Tibial artery (tissue), 4 donors: ENCODE measurements at regions not wholly inside any gene's neighbourhood (a gene's known extent, or its start where the extent isn't known, plus 50 kb on each side); places are given as distances from the start of the nearest gene placed in this dataset.

Experiments used
- DNase-seq, 2 donors: peaks; one replicate each; pipeline ENCODE4 v3.0.0-alpha.2; 2019
- H3K27ac ChIP-seq, 2 donors: fragments of 200-600 bp; sonication (generic) in 1 of 2; 1 replicate in 1 of 2; 2 replicates in 1 of 2; pipeline ENCODE4 v1.5.1; 2018 to 2019; ENCODE audit warnings: mild to moderate bottlenecking in 1 of 2
- H3K27me3 ChIP-seq, 2 donors: fragments of 200-600 bp; sonication (generic) in 1 of 2; one replicate each; pipeline versions ENCODE4 v1.5.1 to v1.6.0; 2016 to 2019
- H3K36me3 ChIP-seq, 3 donors: fragments of 200-600 bp; sonication (generic) in 2 of 3; one replicate each; pipeline ENCODE4 v1.5.1; 2016 to 2019; ENCODE audit warnings: mild to moderate bottlenecking in 2 of 3
- H3K4me1 ChIP-seq, 4 donors: fragments of 200-600 bp; sonication (generic) in 2 of 4; 1 replicate in 3 of 4; 2 replicates in 1 of 4; pipeline ENCODE4 v1.5.1; 2016 to 2019
- H3K4me3 ChIP-seq, 2 donors: fragments of 200-600 bp; sonication (generic) in 1 of 2; 1 replicate in 1 of 2; 2 replicates in 1 of 2; pipeline ENCODE4 v1.5.1; 2018 to 2019; ENCODE audit warnings: mild to moderate bottlenecking in 2 of 2
- H3K9me3 ChIP-seq, 3 donors: fragments of 200-600 bp; sonication (generic) in 1 of 3; one replicate each; pipeline ENCODE4 v1.5.1; 2016 to 2019
- intact Hi-C: fragments of 100-400 bp; cut with DNase I; formaldehyde crosslinking; loops from one replicate; pipeline ENCODE4 v1.15.0; 2023; ENCODE audit warnings: low total_unique reads
- TF ChIP-seq, protein P1 (sequence below), 2 experiments: fragments of 200-600 bp in 1 of 2; fragments of 450-650 bp in 1 of 2; IDR thresholded peaks; one replicate each; pipeline ENCODE4 v1.5.1; 2017 to 2019; ENCODE audit warnings: antibody characterized with exemption in 2 of 2, mild to moderate bottlenecking in 1 of 2, moderate library complexity in 1 of 2

DNA sequence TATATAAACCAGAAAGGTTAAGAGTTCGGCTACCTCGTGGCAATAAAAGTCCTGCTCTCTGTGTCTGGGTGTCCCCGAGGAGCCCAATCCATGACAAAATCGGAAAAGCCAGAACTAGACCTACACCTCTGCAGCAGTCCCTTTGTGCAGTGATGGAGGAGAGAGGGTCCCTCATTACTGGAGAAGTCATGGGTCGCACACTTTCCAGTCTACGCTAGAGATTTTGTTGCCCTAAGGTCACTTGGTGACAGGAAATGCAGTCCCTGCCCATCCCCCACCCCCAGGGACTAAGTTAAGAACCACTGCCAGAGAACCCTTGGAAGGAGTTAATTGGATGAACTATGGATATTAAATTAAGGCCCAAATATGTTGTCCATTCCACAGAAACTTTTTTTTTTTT is 104.4 kb upstream of the ATF7IP start:
- peaks cover 0 to 12% (median 9%) of the 10 kb centered on the region in 3 donors for H3K9me3 ChIP-seq
- TF ChIP-seq, protein P1, sequence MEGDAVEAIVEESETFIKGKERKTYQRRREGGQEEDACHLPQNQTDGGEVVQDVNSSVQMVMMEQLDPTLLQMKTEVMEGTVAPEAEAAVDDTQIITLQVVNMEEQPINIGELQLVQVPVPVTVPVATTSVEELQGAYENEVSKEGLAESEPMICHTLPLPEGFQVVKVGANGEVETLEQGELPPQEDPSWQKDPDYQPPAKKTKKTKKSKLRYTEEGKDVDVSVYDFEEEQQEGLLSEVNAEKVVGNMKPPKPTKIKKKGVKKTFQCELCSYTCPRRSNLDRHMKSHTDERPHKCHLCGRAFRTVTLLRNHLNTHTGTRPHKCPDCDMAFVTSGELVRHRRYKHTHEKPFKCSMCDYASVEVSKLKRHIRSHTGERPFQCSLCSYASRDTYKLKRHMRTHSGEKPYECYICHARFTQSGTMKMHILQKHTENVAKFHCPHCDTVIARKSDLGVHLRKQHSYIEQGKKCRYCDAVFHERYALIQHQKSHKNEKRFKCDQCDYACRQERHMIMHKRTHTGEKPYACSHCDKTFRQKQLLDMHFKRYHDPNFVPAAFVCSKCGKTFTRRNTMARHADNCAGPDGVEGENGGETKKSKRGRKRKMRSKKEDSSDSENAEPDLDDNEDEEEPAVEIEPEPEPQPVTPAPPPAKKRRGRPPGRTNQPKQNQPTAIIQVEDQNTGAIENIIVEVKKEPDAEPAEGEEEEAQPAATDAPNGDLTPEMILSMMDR (IDR thresholded peaks at IDR 0.05): no peak
- no peak overlapping the region for H3K4me3 ChIP-seq
- DNase-seq: no peak
- H3K4me1 ChIP-seq: peaks cover 0 to 56% (median 32%) of the 10 kb centered on the region in 4 donors
- no peaks in the 10 kb centered on the region for H3K36me3 ChIP-seq
- no peaks in the 10 kb centered on the region for H3K27me3 ChIP-seq
- intact Hi-C loops: no loop called here
- peak overlapping the region; percentile 72 to 84 for H3K27ac ChIP-seq

DNA sequence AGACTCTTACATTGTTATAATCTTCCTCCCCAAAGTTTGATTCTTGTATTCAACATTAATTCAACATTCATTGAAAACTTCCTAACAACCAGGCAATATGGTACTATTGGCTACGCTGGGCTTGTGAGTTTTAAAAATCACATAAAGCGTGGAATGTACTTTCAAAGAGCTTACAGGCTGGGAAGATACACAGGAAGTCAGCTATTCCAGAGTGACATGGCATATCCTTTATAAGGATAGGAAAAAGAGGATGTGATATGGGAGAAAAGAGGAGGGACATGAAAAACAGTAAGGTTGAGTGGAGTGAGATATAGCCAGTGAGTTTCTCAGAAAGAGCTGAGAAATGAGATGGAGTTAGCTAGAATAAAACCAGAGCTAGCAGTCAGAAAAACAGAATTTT is 103.6 kb upstream of the ATF7IP start:
- H3K27ac ChIP-seq: peak overlapping the region; percentile 37 to 84
- H3K36me3 ChIP-seq: no peaks in the 10 kb centered on the region
- intact Hi-C loops: no loop called here
- TF ChIP-seq, protein P1 (IDR thresholded peaks at IDR 0.05): no peak
- no peak for DNase-seq
- H3K4me1 ChIP-seq: peaks cover 0 to 49% (median 26%) of the 10 kb centered on the region in 4 donors
- H3K27me3 ChIP-seq: no peaks in the 10 kb centered on the region
- peaks cover 0 to 12% (median 9%) of the 10 kb centered on the region in 3 donors for H3K9me3 ChIP-seq
- H3K4me3 ChIP-seq: no peak overlapping the region

DNA sequence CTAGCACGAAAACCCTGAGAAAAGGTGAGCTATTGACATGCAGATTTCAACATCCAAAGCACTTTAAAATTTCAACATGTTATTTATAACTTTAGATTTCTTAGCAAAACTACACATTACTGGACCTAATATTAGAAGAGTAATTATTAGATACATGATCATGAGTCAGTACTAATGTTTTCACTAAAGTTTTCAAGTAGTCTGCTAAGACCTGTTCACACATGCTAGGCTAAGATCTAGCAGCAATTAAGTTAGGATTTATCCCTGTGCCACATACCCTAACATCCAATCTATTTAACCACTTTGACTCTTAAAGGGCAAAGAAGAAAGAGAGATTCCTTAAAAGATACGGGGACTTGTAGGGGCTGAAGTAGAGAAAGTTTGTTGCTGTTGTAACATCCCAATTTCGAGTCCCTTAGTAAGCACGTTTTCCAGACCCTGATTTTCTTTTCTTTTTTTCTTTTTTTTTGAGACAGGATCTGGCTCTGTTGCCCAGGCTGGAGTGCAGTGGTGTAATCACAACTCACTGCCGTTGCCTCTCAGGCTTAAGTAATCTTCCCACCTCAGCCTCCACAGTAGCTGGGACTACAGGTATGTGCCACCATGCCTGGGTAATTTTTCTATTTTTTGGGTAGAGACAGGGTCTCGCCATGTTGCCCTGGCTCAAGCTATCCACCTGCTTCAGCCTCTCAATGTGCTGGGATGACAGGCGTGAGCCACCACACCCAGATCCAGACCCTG is 102.5 kb upstream of the ATF7IP start:
- Histone ChIP-seq H3K9me3 (peaks cover 0 to 12% (median 9%) of the 10 kb centered on the region in 3 donors), H3K4me3 (no peak overlapping the region), H3K27ac (peak overlapping the region; percentile 37 to 84), H3K36me3 (no peaks in the 10 kb centered on the region), H3K27me3 (no peaks in the 10 kb centered on the region), H3K4me1 (peaks cover 0 to 40% (median 19%) of the 10 kb centered on the region in 4 donors)
- TF ChIP-seq, protein P1 (IDR thresholded peaks at IDR 0.05): no peak
- no peak for DNase-seq
- intact Hi-C loops: no loop called here

DNA sequence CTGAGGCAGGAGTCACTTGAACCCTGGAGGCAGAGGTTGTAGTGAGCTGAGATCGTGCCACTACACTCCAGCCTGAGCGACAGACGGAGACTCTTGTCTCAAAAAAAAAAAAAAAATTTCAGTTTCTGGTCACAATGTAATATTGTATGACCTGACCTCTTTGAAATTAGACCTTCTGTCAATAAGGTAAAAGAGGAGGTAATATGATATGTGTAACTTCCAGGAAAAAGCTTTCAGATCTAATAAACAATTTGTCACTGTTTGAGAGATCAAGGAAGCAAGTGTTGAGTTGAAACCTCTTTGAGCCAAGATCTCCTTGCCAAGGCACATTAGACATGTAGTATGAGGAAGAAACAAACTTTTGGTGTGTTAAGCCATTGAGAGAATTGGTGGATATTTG is 101.7 kb upstream of the ATF7IP start:
- no peak overlapping the region for H3K4me3 ChIP-seq
- intact Hi-C loops: no loop called here
- H3K27me3 ChIP-seq: no peaks in the 10 kb centered on the region
- TF ChIP-seq, protein P1 (IDR thresholded peaks at IDR 0.05): no peak
- no peak for DNase-seq
- H3K36me3 ChIP-seq: no peaks in the 10 kb centered on the region
- H3K27ac ChIP-seq: no peak overlapping the region
- peaks cover 0 to 32% (median 11%) of the 10 kb centered on the region in 4 donors for H3K4me1 ChIP-seq
- peaks cover 0 to 12% (median 9%) of the 10 kb centered on the region in 3 donors for H3K9me3 ChIP-seq

DNA sequence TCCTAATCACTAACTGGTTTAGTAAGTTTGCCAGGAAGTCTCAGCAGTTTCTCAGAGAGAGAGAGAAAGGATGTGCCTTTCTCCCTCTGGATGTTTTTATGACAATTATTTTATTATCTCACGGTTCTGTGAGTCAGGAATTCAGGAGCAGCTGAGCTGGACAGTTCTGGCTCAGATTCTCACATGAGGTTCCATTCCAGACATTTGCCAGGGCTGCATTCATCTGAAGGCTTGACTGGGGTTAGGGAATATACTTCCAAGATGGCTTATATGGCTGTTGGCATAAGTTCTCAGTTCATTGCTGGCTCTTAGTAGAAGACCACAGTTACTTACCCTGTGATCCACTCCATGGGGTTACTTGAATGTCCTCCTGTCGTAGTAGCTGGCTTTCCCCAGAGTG is 101.2 kb upstream of the ATF7IP start:
- H3K9me3 ChIP-seq: peaks cover 0 to 12% (median 9%) of the 10 kb centered on the region in 3 donors
- TF ChIP-seq, protein P1 (IDR thresholded peaks at IDR 0.05): no peak
- no peak overlapping the region for H3K4me3 ChIP-seq
- H3K4me1 ChIP-seq: peaks cover 0 to 31% (median 11%) of the 10 kb centered on the region in 4 donors
- H3K27ac ChIP-seq: no peak overlapping the region
- H3K36me3 ChIP-seq: no peaks in the 10 kb centered on the region
- intact Hi-C loops: no loop called here
- H3K27me3 ChIP-seq: no peaks in the 10 kb centered on the region
- no peak for DNase-seq
